OCI-LY1 (cell line): ENCODE measurements at regions not wholly inside any gene's neighbourhood (a gene's known extent, or its start where the extent isn't known, plus 50 kb on each side); places are given as distances from the start of the nearest gene placed in this dataset.

Experiments used
- H2AFZ ChIP-seq: fragments of 200-600 bp; sonication (generic), shearing (Covaris generic); 2 replicates; pipeline ENCODE4 v1.6.0; 2014; ENCODE audit warnings: antibody characterized with exemption, mild to moderate bottlenecking, low read length
- H3F3A ChIP-seq: fragments of 200-600 bp; sonication (generic), shearing (Covaris generic); 2 replicates; pipeline ENCODE4 v1.6.0; 2014; ENCODE audit warnings: mild to moderate bottlenecking, antibody characterized with exemption, low read length, moderate library complexity; ENCODE audit not compliant: insufficient read depth
- H3K27ac ChIP-seq: fragments of 200-600 bp; sonication (generic); 2 replicates; pipeline ENCODE4 v1.5.1; 2014; ENCODE audit warnings: low read length, mixed run types, mild to moderate bottlenecking, low read depth; ENCODE audit not compliant: poor library complexity, severe bottlenecking
- H3K27me3 ChIP-seq: fragments of 200-600 bp; sonication (generic); 2 replicates; pipeline ENCODE4 v1.6.0; 2014; ENCODE audit warnings: antibody characterized with exemption, mild to moderate bottlenecking, low read length, moderate library complexity; ENCODE audit not compliant: insufficient read depth
- H3K36me3 ChIP-seq: fragments of 200-600 bp; sonication (generic); 2 replicates; pipeline ENCODE4 v1.6.1; 2014; ENCODE audit warnings: mild to moderate bottlenecking, antibody characterized with exemption, low read length, moderate library complexity, mixed read lengths; ENCODE audit not compliant: insufficient read depth
- H3K4me1 ChIP-seq: fragments of 200-600 bp; sonication (generic); 2 replicates; pipeline ENCODE4 v1.5.1; 2014; ENCODE audit warnings: mild to moderate bottlenecking, low read length, moderate library complexity; ENCODE audit not compliant: insufficient read depth, severe bottlenecking
- H3K4me2 ChIP-seq: fragments of 200-600 bp; sonication (generic), shearing (Covaris generic); 2 replicates; pipeline ENCODE4 v1.6.1; 2014; ENCODE audit warnings: low read length
- H3K4me3 ChIP-seq: fragments of 200-600 bp; sonication (generic); 2 replicates; pipeline ENCODE4 v1.5.1; 2014; ENCODE audit warnings: low read length, low read depth, mild to moderate bottlenecking, mixed read lengths; ENCODE audit not compliant: poor library complexity, severe bottlenecking
- H3K79me2 ChIP-seq: fragments of 200-600 bp; shearing (Covaris generic); 2 replicates; pipeline ENCODE4 v1.6.1; 2016; ENCODE audit warnings: mixed run types, low read length, mixed read lengths; ENCODE audit not compliant: insufficient read depth
- H3K9ac ChIP-seq: fragments of 200-600 bp; sonication (generic), shearing (Covaris generic); 2 replicates; pipeline ENCODE4 v1.6.1; 2014; ENCODE audit warnings: mild to moderate bottlenecking, low read length, mixed read lengths
- H3K9me2 ChIP-seq: fragments of 200-600 bp; sonication (generic), shearing (Covaris generic); 2 replicates; pipeline ENCODE4 v1.6.1; 2014; ENCODE audit warnings: low read depth, mild to moderate bottlenecking, low read length, mixed read lengths
- H3K9me3 ChIP-seq: fragments of 200-600 bp; shearing (Covaris generic); 2 replicates; pipeline ENCODE4 v1.6.1; 2014; ENCODE audit warnings: low read length, mixed read lengths
- H4K20me1 ChIP-seq: fragments of 200-600 bp; sonication (generic), shearing (Covaris generic); 2 replicates; pipeline ENCODE4 v1.6.0; 2016; ENCODE audit warnings: mild to moderate bottlenecking, low read length; ENCODE audit not compliant: insufficient read depth
- EZH2 ChIP-seq: fragments of 200-600 bp; sonication (generic), shearing (Covaris generic); IDR thresholded peaks from 2 replicates; pipeline ENCODE4 v1.8.0; 2017; ENCODE audit warnings: borderline replicate concordance, mixed run types, mild to moderate bottlenecking, antibody characterized with exemption, low read length, moderate library complexity, mixed read lengths
- TF ChIP-seq, protein P1 (sequence below): fragments of 200-600 bp; sonication (generic), shearing (Covaris generic); IDR thresholded peaks from 2 replicates; pipeline ENCODE4 v1.5.1; 2017; ENCODE audit warnings: mild to moderate bottlenecking, antibody characterized with exemption, low read length, moderate library complexity, mixed read lengths

GRCh38 chr7:156540619-156541165, 99.9 kb upstream of the RNF32 start:
- Histone ChIP-seq H3K4me3 (no peak overlapping the region), H3K9ac (no peak overlapping the region), H3K9me3 (no peaks in the 10 kb centered on the region), H3F3A (no peaks in the 10 kb centered on the region), H3K4me2 (no peak overlapping the region), H3K27ac (no peak overlapping the region), H2AFZ (no peak overlapping the region), H3K27me3 (no peaks in the 10 kb centered on the region; the same call in 1 of the 2 replicates), H3K4me1 (no peaks in the 10 kb centered on the region), H3K9me2 (no peaks in the 10 kb centered on the region), H3K79me2 (no peaks in the 10 kb centered on the region), H3K36me3 (no peaks in the 10 kb centered on the region), H4K20me1 (no peaks in the 10 kb centered on the region)
- TF ChIP-seq EZH2: no peak
- TF ChIP-seq, protein P1, sequence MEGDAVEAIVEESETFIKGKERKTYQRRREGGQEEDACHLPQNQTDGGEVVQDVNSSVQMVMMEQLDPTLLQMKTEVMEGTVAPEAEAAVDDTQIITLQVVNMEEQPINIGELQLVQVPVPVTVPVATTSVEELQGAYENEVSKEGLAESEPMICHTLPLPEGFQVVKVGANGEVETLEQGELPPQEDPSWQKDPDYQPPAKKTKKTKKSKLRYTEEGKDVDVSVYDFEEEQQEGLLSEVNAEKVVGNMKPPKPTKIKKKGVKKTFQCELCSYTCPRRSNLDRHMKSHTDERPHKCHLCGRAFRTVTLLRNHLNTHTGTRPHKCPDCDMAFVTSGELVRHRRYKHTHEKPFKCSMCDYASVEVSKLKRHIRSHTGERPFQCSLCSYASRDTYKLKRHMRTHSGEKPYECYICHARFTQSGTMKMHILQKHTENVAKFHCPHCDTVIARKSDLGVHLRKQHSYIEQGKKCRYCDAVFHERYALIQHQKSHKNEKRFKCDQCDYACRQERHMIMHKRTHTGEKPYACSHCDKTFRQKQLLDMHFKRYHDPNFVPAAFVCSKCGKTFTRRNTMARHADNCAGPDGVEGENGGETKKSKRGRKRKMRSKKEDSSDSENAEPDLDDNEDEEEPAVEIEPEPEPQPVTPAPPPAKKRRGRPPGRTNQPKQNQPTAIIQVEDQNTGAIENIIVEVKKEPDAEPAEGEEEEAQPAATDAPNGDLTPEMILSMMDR: no peak

DNA sequence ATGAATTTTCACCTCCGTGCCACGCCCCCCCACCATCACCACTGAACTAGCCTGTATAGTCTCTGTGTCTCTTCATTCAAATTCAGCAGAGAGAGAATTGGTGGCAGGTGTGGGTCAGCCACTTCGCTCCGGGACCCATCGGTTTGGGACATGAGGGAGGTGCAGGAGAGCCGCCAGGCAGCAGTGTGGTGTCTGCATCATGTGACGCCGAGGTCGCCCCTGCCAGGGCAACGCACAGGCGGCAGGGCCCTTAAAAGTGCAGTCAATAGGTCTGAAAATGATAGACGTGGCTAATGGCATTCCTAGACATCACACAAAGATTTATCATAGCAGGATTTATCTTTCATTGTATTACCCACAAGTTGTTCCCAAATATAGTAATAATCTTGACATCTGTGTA, 100.6 kb upstream of the RNF32 start:
- Histone ChIP-seq H3K4me2 (no peak overlapping the region), H3K79me2 (no peaks in the 10 kb centered on the region), H2AFZ (no peak overlapping the region), H3K36me3 (no peaks in the 10 kb centered on the region), H3K4me1 (no peaks in the 10 kb centered on the region), H3K9me3 (no peaks in the 10 kb centered on the region), H3K9me2 (no peaks in the 10 kb centered on the region), H3K4me3 (no peak overlapping the region), H3K27me3 (no peaks in the 10 kb centered on the region; the same call in none of the 2 replicates), H4K20me1 (no peaks in the 10 kb centered on the region), H3K9ac (no peak overlapping the region), H3F3A (no peaks in the 10 kb centered on the region), H3K27ac (no peak overlapping the region)
- TF ChIP-seq EZH2: no peak
- TF ChIP-seq, protein P1: no peak

DNA sequence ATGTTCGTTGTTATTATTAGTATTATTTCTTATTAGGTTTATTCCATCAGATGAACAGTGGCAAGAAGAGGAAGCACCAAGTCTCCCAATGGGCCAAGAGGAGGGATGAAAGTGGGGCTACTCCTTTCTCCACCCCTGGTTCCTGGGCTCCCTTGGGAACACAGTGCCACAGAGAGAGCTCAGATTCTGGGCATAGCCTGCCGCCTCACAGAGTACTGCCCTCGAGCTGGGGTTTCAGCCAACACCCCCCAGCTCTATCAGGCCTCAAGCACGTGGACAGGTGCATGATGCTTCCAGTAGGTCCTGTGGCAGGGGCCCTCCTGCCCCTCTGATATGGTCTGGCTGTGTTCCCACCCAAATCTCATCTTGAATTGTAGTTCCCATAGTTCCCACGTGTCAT, 103.6 kb upstream of the RNF32 start:
- Histone ChIP-seq H3K27me3 (no peaks in the 10 kb centered on the region; the same call in none of the 2 replicates), H3K9me3 (no peaks in the 10 kb centered on the region), H3K4me1 (no peaks in the 10 kb centered on the region), H3K36me3 (no peaks in the 10 kb centered on the region), H3K4me3 (no peak overlapping the region), H4K20me1 (no peaks in the 10 kb centered on the region), H3K9me2 (no peaks in the 10 kb centered on the region), H2AFZ (no peak overlapping the region), H3K9ac (no peak overlapping the region), H3K27ac (no peak overlapping the region), H3F3A (no peaks in the 10 kb centered on the region), H3K79me2 (no peaks in the 10 kb centered on the region), H3K4me2 (no peak overlapping the region)
- no peak for TF ChIP-seq EZH2

DNA sequence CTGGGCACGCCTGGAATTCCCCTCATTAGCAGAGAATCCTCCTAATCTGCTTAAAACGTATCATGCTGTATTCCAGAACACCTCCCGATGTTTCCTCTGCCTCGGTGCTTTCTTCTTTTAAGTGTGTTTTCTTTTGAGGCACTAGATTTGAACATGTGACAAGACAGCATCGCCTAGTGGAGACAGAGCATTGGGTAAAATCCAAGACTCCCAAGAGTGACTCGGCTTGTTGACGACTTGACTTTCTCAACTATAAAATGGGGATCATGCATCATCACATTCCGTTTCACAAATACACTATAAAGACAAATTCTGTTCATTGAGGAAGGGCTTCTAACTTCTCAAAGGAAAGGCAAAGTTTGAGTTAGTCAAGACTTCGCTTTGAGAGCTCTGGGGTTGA, 105.6 kb upstream of the RNF32 start:
- Histone ChIP-seq H3K4me1 (no peaks in the 10 kb centered on the region), H3K4me2 (no peak overlapping the region), H4K20me1 (no peaks in the 10 kb centered on the region), H3F3A (no peaks in the 10 kb centered on the region), H3K79me2 (no peaks in the 10 kb centered on the region), H2AFZ (no peak overlapping the region), H3K4me3 (no peak overlapping the region), H3K9ac (no peak overlapping the region), H3K27me3 (no peaks in the 10 kb centered on the region; the same call in none of the 2 replicates), H3K27ac (no peak overlapping the region), H3K36me3 (no peaks in the 10 kb centered on the region), H3K9me3 (no peaks in the 10 kb centered on the region), H3K9me2 (no peaks in the 10 kb centered on the region)
- no peak for TF ChIP-seq EZH2
- TF ChIP-seq, protein P1: peak; percentile 11; the same call in 1 of the 2 replicates
